GM04504 (cell line): ENCODE measurements at regions not wholly inside any gene's neighbourhood (a gene's known extent, or its start where the extent isn't known, plus 50 kb on each side); places are given as distances from the start of the nearest gene placed in this dataset.
"Not testable (repeated sequence)": the region's sequence is repeated elsewhere in the genome, so short reads cannot be mapped to it uniquely, and the experiment has no call there.

Experiments
- DNase-seq: peaks from one replicate; pipeline ENCODE4 v3.0.0-alpha.2; 2012; ENCODE audit warnings: low read depth

DNA sequence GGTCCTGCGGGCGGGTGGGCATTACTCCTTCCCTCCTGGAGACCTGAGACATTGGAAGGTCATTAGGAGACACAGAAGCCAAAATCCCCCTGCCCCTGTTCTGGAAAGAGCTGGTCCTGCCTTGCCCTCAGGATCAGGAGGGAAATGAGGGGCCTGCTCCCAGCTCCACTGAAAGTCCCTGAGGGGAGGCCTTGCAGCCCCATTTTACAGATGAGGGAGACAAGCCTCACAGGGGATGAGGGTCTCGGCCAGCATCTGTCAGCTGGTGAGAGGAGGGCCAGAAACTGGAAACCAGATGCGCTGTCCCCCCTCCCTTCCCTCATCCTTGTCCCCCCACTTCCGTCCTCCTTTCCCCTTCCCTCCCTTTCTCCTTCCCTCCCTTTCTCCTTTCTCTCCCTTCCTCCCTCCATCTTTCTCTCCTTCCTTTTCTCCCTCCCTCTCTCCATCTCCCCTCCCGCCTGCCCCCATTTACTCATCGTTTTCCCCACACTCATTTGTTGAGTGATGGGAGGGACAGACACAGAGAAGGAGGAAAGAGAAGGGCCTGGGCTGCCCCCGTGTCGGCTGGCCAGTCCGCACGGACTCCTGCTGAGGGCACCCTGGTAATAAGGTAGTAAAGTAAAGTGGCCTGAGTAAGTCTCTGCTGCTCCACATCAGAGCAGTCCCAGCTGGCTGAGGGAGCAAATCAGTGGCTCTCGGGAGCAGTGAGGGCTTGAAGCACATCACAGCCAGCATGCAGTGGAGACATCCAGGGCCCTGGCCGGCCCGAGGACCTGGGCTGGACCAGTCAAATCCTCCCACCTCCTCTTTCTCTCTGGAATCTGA lies 112.4 kb upstream of the ALDH1A3 start:
- DNase-seq = no peak

DNA sequence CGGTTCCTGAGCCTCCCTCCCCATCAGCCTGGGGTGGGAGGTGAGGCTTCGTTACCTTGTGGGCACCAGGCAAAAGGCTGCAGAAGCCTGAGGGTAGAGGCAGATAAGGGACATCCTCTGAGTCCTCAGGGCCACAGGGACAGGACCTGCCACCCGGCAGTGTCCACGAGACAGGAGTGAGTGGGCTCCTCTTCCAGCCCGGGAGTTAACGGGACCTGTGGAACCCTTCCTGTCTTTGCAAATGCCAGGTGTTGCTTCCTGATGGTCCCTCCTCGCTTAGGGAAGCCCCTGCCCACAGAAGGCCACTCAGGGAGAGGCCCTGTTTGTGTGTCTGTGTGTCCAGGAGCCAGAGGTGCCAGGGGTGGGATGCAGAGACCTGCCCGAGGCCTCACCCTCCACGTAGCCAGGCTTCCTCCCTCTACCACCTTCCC lies 111.1 kb upstream of the ALDH1A3 start:
- no peak for DNase-seq

DNA sequence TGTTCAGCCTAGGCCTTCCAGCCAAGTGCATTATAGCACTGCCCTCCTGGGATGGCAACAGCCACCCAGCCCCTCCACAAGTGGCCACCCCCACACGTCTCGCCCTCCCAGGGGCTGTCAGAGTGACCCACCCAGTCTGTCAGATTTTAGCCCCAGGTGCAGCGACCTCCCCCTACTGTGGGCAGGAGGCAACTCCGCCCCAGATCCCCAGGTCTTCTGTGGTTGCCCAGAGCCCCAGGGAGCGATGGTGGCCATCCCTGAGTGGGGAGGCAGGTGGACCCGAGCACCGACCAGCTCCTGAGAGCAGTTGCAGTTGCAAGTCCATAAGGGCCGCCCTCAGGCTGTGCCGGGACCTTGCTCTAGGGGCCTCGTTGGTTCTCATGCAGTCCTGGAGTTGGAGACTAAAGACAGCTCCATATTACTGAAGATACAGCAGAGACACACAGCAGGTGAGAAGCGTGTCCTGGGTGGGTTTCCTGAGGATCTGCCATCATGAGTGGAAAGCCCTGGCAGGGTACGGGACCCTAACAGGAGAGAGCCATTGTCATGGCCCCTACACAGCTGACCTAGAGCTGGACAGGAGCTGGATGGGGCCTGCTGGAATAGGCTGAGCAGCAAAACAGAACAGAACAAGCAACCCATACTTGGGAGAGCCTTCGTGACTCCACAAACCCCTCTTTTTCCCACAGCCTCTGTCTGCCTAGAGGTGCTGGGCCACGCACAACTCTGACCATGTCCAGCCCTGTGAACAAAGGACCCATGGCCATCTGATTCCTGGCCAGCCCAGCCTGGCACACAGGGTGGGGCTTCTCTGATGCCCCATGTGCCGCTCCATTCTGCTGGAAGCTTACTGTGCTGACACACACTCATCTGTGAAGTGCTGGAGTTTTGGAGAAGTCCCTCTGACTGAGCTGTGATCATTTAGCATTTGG lies 110.3 kb upstream of the ALDH1A3 start:
- DNase-seq = no peak

DNA sequence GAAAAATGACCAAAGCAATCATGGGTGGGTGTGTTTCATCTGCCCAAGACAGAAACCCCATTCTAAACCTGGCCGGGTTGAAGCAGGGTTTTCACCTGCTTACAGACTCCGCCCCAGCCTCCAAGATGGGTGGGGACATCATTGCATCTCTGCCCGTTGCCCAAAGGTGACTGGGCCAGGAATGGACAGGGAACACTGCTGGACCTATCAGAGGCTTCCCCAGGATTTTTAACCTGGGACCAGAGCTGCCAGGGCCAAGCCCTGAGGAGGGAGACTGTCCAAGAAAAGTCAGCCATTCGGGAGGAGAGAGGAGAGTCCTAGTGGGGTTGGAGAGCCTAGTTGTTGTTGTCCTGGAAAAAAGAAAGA lies 109.7 kb upstream of the ALDH1A3 start:
- DNase-seq = no peak

DNA sequence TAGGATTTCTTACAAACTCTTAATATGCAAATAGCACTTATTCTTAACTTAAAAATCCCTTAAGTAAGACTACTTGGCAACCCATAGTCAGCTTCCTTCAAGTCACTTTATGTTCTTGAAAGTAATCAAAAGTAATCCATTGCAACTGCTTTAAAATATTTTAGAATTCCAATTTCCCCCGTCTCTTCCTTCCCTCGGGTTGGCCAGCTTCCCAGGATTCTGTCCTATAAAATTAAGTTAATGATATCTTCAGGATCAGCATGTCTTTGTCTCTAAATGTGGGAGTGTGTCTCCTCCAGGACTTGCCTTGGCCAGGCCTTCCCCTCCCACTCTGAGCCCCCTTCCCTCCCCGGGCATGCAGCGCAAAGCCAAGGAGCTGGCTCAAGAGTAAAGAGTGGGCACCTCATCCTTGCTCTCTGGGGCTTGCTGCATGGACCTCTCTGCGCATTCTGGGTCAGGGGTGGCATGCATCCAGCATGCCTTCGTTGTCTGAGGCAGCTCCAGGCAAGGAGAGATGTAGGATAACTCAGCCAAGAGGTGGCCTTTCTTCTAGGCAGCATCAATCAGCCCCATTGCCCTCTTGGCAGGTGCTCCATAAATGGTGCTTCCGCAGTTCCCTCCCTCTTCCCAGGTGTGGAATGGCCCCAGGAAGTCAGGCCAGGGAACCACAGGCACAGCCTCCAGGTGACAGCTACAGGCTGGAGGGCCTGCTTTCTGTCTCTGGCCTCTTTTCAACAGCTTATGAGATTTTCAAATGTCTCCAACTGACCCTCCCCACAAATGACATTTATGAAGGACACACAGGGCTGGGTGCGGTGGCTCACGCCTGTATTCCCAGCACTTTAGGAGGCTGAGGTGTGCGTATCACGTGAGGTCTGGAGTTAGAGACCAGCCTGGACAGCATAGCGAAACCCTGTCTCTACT lies 108.7 kb upstream of the ALDH1A3 start:
- DNase-seq = no peak

DNA sequence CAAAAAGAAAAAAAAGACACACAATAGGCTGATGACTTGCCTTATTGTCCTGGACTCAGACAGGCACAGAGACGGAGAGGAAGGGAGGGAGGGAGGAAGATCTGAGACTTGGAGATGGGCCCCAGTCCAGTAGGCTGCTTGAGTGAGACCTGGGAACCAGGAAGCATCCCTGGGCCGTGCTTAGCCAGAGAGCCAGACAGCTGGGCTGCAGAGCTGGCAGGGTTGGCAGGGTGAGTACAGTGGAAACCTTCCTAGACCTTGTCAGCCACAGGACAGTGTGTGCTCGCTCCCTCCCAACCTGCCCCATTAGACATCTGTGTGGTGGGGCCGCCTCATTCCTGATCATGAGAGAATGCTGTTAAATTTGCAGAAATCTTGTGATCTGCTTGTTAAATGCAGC lies 107.9 kb upstream of the ALDH1A3 start:
- DNase-seq = no peak

DNA sequence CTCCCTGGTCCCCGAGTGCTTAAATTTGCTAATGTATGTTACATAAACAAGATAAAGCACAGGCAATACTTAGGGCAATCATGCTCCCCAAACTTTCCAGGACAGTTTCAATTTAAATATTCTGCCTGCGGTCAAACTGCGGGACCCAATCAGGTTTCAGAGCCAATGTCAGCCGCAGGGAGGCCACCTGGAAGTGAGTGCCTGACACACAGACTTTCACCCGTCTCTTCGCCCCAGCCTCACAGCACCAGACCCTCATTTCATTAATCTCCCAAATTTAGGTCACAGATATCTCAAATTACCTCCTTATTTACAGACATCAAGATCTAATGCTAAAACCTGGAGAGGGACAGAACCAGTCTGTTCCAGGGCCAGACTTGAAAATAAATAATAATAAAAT lies 107.2 kb upstream of the ALDH1A3 start:
- no peak for DNase-seq

DNA sequence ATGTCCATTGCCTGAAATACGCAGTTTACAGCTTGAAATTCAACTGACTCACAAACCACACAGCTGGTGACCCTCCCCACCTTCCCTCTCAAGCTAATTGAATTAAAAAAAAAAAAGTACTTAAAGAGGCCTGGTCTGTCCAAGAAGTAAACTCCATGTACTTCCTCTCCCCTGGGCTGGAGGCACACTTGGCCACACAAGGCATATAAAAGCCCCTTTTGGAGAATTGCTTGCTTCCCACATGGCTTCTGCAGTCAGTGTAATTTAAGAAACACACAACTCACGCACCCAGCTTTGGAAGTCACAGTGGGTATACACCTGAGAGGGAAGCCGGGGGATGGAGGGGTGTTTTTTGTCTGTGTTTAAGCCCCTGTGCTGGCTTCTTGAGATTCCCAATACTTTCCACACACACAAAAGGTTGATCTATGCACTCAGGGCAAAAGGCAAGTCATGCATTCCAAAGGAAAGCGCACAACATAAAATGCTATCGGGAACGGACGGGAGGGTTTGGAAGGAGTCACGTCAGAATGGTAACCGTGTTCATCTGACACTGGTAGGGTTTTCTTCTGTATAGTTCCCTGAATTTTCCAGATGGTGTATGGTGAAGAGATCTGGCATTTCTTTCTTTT lies 106.6 kb upstream of the ALDH1A3 start:
- DNase-seq = no peak

DNA sequence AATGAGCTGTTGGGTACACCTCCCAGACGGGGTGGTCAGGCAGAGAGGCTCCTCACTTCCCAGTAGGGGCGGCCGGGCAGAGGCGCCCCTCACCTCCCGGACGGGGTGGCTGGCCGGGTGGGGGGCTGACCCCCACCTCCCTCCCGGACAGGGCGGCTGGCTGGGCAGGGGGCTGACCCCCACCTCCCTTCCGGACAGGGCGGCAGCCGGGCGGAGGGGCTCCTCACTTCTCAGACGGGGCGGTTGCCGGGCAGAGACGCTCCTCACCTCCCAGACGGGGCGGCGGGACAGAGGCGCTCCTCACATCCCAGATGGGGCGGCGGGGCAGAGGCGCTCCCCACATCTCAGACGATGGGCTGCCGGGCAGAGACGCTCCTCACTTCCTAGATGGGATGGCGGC lies 105.6 kb upstream of the ALDH1A3 start:
- DNase-seq = not testable (repeated sequence)

DNA sequence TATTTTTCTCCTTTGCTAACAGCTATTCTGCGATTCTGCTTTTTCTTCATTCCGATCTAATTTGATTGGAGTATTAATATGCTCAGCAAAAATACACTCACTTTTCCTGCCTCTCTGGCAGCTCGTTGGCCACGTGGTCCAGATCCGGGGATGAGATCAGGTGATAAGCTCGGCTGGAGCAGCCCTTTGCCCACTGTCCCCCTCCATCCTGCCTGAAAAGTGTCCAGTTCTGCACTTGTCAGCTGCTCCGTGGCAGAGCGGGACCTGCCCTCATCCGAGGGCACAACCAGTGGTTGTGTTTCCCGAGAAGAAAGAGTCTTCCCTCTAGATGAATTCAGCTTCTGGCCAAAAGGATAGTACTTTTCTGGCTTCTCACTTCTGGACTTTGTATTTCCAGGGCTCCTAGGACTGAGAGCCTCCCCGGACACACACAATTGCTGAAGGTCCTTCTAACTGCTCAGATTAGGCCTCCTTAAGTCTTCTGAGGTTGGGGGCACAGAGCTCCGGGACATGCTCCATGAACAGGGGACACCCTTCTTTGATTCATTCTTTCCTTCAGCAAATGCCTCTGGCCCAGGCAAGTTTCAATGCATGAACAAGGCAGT lies 103.9 kb upstream of the ALDH1A3 start:
- no peak for DNase-seq

DNA sequence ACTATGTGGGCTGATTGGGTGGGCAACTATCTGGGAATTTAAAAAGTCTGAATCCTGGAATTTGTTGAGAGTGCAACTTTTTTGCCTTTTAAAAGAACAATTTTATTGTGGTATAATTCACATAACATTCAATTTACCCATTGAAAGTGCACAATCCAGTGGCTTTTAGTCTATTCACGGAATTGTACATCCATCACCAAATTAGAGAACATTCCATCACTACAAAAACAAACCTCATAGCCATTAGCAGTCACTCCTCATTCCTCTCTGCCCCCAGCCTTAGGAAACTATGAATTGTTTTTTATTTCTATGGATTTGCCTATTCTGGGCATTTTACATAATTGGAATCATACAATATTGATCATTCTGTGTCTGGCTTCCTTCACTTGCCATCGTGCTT lies 101.8 kb upstream of the ALDH1A3 start:
- no peak for DNase-seq

DNA sequence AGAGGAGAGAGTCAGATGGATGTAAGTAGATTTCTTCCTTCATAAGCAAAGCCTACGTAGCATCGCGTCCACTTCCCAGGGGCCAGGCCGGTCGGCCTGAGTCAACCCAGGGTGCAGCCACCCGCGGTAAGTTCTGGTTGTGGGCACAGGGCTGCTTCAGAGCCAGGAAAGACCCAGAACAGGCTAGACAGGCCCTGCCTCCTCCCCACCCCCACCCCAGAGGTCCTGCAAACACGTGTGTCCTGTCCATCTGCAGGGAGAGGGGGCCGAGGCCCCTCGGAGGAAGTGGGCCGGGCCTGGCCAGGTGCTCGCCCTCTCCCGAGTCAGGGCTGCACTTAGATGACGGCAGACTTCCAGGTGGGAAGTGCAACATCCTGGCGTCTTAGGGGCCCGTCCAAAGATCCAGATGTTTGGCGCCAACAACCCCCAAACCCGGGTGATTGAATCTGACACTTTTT lies 100.8 kb upstream of the ALDH1A3 start:
- DNase-seq = no peak

DNA sequence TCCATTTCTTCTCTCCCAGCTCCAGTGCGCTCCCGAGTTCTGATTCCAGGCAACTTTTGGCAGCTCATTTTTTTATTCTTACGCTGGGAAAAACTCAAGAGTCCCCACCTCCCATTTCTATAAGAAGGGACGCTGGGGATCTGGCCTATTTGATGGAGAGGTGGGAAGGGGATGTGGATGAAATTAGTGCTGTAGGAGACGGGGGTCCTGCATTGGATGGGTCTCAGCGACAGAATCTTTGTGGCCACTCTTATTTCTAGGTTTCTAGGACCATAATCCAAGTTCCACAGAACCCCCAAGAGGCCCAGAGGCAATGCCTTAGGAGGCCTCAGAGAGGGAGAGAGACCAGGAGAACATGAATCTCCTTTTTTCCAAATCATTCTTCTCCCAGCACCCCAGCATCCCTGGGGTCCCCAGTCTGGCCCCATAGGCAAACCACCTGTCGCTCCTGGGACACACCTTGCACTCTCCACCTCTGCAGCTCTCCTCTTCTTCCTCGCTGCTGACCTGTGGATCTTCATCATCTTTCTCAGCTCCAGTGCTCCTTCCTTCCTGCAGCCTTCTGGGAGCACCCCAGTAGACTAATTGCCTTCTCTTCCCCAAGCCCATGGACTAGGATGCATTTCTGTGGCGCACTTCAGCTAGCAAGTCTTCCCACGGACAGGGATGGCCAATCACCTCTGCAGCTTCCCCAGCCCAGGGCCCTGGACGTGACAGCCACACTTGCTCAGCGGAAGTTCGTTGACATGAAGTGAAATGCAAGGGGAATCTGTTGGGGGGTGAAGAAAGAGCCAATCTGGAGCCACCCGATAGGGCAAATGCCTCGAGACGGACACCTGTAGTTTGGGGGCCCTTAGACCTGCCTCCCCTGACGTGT lies 100.1 kb upstream of the ALDH1A3 start:
- DNase-seq = no peak

DNA sequence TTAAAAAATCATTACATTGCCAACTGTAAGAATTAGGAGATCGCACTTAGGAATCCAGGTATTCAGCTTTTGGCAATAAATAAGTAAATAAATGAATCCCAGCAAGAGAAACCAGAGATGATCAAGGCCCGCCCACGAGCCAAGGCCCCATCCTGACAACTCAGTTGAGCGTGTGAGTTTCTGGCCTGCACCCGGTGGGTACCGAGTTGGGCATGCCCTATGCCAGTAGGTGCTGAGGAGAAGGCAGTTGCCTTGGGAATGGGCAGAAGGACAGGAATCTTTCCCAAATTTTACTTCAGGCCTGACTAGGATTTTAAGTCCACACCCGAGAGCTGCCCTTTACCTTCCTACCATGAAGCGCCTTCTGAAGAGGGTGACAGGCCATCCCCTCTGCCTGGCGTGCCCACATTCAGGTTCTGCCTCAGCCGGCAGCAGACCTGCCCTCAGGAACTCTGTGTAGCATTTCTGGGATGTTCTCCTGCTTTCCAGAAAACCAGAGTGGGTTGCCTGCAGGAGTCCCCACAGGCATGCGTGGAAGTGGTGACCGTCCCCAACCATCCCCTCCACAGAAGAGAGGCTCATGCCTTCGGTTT lies 99.3 kb upstream of the ALDH1A3 start:
- DNase-seq = no peak

DNA sequence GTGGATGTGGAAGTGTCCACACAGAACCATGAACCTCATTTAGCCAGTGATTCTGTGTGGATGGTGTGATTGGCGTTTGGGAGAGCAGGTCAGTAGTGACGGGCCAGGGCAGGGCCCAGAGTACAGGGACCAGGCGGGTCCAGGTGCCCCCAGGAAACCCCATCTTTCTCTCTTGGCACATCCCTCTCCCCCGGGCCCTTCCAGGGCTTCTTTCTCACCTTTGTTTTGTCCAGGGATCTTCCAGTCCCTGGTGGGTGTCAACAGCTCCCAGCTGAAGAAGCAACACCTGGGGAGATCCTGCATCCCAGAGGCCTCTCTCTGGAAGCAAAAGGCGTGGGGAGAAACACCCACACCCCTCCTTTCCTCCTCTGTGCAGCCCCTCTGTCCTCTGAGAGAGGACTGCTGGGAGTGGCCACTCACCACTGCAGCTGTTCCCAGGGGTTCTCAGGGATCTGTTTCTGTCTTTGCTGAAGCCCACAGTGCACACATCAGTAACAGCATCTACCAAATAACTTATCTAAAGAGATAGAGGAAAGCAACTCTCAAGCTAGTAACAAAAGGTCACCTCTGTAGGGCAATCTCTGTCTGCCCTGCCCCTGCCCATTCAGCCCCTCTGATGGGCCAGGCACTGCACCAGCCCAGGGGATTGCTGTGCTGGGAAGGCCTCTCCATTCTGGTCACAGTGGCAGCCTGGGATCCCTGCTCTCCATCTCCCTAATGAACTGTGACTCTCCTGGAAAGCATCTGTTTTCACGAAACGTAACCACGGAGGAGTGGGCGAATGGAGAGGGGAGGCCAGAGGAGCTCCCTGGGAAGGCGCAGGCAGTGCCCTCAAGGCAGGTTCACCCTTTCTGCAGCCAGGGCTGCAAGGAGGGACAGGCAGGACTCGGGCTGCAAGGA lies 98.3 kb upstream of the ALDH1A3 start:
- no peak for DNase-seq

DNA sequence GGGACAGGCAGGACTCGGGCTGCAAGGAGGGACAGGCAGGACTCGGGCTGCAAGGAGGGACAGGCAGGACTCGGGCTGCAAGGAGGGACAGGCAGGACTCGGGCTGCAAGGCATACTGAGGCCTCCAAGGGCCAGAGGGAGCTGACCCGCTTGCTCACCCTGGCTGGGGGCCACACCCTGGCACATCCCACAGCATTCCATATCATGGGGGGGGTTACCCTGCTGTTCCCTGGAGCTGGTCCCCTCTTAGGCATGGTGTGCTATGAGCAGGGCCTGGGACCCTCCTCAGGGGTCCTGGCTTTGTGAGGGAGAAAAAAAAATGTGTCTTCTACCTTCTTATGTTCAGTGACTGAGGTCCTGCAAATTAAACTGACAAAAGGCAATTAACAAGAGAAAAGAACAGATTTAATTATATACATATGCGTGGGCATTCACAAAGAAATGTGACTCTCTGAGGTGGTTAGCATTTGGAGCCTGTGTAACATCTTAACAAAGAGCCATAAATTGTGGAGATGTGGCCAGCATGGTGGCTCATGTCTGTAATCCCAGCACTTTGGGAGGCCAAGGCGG lies 97.6 kb upstream of the ALDH1A3 start:
- no peak for DNase-seq

DNA sequence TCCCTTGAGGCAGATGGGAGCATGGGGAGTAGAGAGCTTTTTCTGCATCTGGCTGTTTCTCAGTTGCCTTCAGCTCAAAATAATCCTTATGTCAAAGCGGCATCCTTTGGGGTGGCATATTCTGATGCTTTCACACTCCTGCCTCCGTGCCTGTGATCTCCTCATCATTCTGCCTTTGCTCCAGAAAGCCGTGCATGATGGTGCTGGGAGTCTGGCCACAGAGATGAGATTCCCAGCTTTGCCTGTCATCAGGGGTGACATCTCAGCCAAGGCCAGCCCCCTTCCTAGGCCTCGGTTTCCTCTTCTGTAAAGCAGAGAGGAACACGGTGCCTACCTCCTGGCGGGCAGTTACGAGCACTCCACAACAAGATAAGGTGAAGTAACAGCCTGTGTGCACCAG lies 96.3 kb upstream of the ALDH1A3 start:
- DNase-seq = no peak

DNA sequence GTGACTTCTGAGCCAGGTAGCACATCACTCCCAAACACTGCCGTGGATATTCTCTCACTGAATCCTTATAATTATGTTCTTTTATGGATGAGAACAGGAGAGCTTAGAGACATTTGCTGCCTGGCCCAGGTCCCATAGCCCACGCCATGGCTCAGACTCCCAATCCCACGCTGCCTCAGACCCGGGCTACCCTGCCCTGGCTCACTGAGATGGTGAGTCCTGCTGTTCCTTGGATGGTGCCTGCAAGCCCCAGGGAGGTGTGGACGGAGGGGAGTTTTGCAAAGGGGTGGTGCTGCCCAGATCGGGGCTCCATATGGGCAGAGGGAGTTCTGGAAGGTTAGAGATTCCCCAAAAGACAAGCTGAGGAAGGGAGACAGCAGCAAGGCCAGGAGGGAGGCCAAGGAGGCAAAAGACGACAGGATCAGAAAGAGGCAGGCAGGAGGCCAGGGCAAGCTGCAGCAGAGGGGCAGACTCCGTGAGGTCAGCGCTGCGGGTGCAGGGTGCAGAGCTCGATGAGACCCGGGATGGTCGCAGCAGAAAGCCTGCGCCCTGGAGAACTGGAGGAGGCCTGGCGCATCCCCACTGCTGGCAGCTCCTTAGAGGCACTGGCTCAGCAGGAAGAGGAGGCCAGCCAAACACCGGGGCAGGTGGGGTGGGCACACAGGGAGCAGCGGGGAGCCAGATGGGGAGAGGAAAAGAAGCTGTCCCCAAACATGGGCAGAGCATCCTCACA lies 95.7 kb upstream of the ALDH1A3 start:
- no peak for DNase-seq
